ENCODE measurements at regions not wholly inside any gene's neighbourhood (a gene's known extent, or its start where the extent isn't known, plus 50 kb on each side); places are given as distances from the start of the nearest gene placed in this dataset.

DNA sequence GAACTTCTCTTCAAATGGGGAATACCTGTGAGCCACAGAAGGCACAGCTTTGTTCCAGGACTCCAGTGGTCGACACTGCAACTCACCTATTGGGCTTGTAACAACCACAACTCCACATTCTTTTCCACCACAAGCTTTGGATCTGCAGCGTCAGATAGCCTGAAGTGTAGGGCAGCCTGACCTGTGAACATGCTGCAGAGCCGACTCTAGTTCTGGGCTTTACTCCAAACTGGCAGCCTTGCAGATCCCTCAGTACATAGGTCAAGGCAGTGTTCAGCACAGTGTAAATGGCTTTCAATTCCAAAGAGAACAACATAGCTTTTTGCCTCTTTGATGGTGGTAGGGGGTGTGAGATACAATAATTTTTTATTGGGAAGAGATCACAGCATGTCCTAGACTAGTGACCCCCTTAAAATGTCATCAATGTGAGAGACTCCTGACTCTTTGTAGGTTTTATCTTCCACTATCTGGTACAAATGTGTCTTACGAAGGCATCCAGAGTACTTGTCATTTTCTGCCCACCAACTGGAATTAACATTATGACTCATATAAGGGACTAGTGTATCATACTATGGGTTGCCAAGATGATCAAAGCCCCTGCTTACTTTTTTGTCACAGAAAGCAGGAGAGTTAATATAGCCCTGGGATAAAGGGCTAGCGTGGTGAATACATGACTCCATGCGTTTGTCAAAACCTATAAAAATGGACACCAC, 149.8 kb downstream of the COPS8 start:
- TF ChIP-seq TCF12 (IDR thresholded peaks at IDR 0.05; ENCODE audit: low read depth) (no peak), TAF1 (IDR thresholded peaks at IDR 0.05; ENCODE audit: low read depth) (no peak), RAD21 (IDR thresholded peaks at IDR 0.05; ENCODE audit: low read depth) (no peak), YY1 (IDR thresholded peaks at IDR 0.05; ENCODE audit: low read depth) (no peak), TEAD4 (IDR thresholded peaks at IDR 0.05) (no peak), FOXM1 (IDR thresholded peaks at IDR 0.05; ENCODE audit: borderline replicate concordance, low read depth) (no peak), CEBPB (IDR thresholded peaks at IDR 0.05) (no peak), NFIC (IDR thresholded peaks at IDR 0.05) (no peak), EP300 (IDR thresholded peaks at IDR 0.05; ENCODE audit: borderline replicate concordance) (no peak)
- TF ChIP-seq, protein P1, sequence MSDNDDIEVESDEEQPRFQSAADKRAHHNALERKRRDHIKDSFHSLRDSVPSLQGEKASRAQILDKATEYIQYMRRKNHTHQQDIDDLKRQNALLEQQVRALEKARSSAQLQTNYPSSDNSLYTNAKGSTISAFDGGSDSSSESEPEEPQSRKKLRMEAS (IDR thresholded peaks at IDR 0.05): no peak

DNA sequence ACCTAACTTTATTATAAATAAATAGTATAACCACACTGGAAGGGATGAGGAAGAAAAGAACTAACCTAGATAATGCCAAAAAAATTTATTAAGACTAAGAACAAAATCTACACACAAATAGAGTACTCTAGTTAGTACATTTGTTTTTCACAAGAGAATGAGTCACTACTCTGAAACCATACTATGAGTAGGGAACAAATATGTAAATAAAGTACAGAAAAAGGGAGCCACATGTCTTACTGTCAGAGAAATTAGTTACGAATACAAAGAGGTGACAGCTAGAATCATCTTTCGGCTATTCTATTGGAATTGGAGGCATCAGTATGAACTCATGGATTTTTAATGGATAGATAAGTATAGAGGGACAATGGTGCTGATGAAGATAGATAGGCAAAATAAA, 150.5 kb downstream of the COPS8 start:
- no peak for TF ChIP-seq NFIC (IDR thresholded peaks at IDR 0.05)
- TF ChIP-seq EP300 (IDR thresholded peaks at IDR 0.05; ENCODE audit: borderline replicate concordance): no peak
- TF ChIP-seq, protein P2, sequence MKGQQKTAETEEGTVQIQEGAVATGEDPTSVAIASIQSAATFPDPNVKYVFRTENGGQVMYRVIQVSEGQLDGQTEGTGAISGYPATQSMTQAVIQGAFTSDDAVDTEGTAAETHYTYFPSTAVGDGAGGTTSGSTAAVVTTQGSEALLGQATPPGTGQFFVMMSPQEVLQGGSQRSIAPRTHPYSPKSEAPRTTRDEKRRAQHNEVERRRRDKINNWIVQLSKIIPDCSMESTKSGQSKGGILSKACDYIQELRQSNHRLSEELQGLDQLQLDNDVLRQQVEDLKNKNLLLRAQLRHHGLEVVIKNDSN (IDR thresholded peaks at IDR 0.05): no peak
- no peak for TF ChIP-seq CEBPB (IDR thresholded peaks at IDR 0.05)
- no peak for TF ChIP-seq YY1 (IDR thresholded peaks at IDR 0.05; ENCODE audit: low read depth)
- no peak for TF ChIP-seq TAF1 (IDR thresholded peaks at IDR 0.05; ENCODE audit: low read depth)
- TF ChIP-seq, protein P1 (IDR thresholded peaks at IDR 0.05): no peak
- no peak for TF ChIP-seq TEAD4 (IDR thresholded peaks at IDR 0.05)
- no peak for TF ChIP-seq FOXM1 (IDR thresholded peaks at IDR 0.05; ENCODE audit: borderline replicate concordance, low read depth)

DNA sequence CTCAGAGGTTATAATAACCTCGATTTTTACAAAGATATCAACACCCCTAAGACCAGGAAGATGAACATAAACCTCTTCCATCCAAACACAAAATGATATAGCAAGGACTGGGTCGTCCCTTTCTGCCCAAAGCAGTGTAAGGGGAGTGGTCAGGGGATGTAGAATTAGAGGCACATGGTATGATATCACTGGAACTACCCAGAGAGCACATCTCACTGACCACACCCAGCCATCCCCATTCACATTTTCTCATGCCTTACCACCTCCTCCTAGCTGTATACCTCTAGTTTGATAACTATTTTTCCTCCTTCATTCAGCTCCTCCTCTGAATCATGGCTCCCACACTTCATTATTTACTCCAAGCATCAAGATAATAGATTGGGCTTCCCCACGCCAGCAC, 152.6 kb downstream of the COPS8 start:
- TF ChIP-seq TEAD4 (IDR thresholded peaks at IDR 0.05) (no peak), CREB1 (IDR thresholded peaks at IDR 0.05; ENCODE audit: low read depth) (no peak), NFIC (IDR thresholded peaks at IDR 0.05) (no peak), TAF1 (IDR thresholded peaks at IDR 0.05; ENCODE audit: low read depth) (no peak), ZBTB7A (IDR thresholded peaks at IDR 0.05; ENCODE audit: low read depth) (no peak), EP300 (IDR thresholded peaks at IDR 0.05; ENCODE audit: borderline replicate concordance) (no peak), RAD21 (IDR thresholded peaks at IDR 0.05; ENCODE audit: low read depth) (no peak), YY1 (IDR thresholded peaks at IDR 0.05; ENCODE audit: low read depth) (no peak)
- TF ChIP-seq, protein P2 (IDR thresholded peaks at IDR 0.05): no peak
- TF ChIP-seq, protein P3, sequence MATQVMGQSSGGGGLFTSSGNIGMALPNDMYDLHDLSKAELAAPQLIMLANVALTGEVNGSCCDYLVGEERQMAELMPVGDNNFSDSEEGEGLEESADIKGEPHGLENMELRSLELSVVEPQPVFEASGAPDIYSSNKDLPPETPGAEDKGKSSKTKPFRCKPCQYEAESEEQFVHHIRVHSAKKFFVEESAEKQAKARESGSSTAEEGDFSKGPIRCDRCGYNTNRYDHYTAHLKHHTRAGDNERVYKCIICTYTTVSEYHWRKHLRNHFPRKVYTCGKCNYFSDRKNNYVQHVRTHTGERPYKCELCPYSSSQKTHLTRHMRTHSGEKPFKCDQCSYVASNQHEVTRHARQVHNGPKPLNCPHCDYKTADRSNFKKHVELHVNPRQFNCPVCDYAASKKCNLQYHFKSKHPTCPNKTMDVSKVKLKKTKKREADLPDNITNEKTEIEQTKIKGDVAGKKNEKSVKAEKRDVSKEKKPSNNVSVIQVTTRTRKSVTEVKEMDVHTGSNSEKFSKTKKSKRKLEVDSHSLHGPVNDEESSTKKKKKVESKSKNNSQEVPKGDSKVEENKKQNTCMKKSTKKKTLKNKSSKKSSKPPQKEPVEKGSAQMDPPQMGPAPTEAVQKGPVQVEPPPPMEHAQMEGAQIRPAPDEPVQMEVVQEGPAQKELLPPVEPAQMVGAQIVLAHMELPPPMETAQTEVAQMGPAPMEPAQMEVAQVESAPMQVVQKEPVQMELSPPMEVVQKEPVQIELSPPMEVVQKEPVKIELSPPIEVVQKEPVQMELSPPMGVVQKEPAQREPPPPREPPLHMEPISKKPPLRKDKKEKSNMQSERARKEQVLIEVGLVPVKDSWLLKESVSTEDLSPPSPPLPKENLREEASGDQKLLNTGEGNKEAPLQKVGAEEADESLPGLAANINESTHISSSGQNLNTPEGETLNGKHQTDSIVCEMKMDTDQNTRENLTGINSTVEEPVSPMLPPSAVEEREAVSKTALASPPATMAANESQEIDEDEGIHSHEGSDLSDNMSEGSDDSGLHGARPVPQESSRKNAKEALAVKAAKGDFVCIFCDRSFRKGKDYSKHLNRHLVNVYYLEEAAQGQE (IDR thresholded peaks at IDR 0.05; ENCODE audit: low read depth): no peak

DNA sequence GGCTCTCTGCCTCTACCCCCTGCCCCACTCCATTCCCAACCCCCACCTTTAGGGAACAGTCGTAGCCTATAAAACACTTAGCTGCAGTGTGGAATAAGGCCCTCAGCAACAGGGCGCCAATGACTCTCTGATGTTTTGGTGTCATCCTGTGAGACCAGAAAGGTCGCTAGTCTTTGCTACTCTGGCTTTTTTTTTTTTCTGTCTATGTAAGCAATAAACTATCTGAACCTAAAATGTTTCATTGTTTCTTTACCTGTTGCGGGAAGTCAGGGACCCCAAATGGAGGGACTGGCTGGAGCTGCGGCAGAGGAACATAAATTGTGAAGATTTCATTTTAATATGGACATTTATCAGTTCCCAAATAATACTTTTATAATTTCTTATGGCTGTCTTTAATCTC, 154.6 kb downstream of the COPS8 start:
- TF ChIP-seq YY1 (IDR thresholded peaks at IDR 0.05; ENCODE audit: low read depth) (no peak), NFIC (IDR thresholded peaks at IDR 0.05) (no peak), EP300 (IDR thresholded peaks at IDR 0.05; ENCODE audit: borderline replicate concordance) (no peak), TAF1 (IDR thresholded peaks at IDR 0.05; ENCODE audit: low read depth) (no peak), ZBTB7A (IDR thresholded peaks at IDR 0.05; ENCODE audit: low read depth) (no peak)
- TF ChIP-seq, protein P2 (IDR thresholded peaks at IDR 0.05): no peak
- TF ChIP-seq, protein P3 (IDR thresholded peaks at IDR 0.05; ENCODE audit: low read depth): no peak

DNA sequence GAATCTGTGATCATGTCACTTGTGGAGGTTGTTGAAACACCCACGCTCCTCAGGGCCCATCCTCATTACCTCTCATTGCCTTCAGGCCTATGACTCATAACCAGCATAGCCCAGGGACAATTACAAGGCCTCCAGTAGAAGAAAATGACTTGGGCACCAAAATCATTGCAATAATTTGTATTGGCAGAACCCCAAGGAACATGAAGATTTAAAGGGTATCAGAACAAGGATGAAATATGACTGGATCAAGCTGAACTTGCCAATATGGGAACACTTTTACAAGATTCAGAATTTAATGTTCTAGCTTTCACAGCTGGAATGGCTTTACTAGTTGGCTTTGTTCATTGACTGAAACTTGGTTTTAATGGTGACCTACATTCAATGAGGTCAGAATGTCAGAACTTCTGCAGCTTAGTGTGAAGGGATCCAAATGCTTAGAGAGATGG, 156.4 kb downstream of the COPS8 start:
- TF ChIP-seq TEAD4 (IDR thresholded peaks at IDR 0.05) (no peak), FOXM1 (IDR thresholded peaks at IDR 0.05; ENCODE audit: borderline replicate concordance, low read depth) (no peak), ZBTB7A (IDR thresholded peaks at IDR 0.05; ENCODE audit: low read depth) (no peak), TAF1 (IDR thresholded peaks at IDR 0.05; ENCODE audit: low read depth) (no peak), EP300 (IDR thresholded peaks at IDR 0.05; ENCODE audit: borderline replicate concordance) (no peak), EGR1 (IDR thresholded peaks at IDR 0.05) (no peak), CREB1 (IDR thresholded peaks at IDR 0.05; ENCODE audit: low read depth) (no peak), NFIC (IDR thresholded peaks at IDR 0.05) (no peak), RAD21 (IDR thresholded peaks at IDR 0.05; ENCODE audit: low read depth) (no peak), YY1 (IDR thresholded peaks at IDR 0.05; ENCODE audit: low read depth) (no peak), TCF12 (IDR thresholded peaks at IDR 0.05; ENCODE audit: low read depth) (no peak), CEBPB (IDR thresholded peaks at IDR 0.05) (no peak)
- TF ChIP-seq, protein P2 (IDR thresholded peaks at IDR 0.05): no peak
- TF ChIP-seq, protein P1 (IDR thresholded peaks at IDR 0.05): no peak
- TF ChIP-seq, protein P3 (IDR thresholded peaks at IDR 0.05; ENCODE audit: low read depth): no peak
